ENCODE measurements at regions not wholly inside any gene's neighbourhood (a gene's known extent, or its start where the extent isn't known, plus 50 kb on each side); places are given as distances from the start of the nearest gene placed in this dataset.

DNA sequence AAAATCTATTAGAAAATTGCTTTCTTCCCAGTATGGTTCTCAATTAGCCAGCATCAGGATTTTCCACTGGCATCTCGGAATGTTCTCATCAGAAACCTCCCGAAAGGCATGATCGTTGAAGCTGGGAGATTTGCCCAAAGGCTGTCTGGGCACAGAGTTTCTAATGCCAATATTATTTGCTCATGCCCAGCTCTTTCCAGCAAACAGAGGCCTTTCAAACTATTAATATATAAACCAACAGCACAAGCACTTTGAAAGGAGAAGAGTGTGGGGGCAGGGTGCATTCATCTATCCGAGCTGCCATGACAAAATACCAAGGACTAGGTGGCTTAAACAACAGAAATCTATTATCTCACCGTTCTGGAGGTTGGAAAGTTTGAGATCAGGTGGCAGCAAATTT lies 88.3 kb upstream of the MSX1 start:
- no peak for FAIRE-seq

DNA sequence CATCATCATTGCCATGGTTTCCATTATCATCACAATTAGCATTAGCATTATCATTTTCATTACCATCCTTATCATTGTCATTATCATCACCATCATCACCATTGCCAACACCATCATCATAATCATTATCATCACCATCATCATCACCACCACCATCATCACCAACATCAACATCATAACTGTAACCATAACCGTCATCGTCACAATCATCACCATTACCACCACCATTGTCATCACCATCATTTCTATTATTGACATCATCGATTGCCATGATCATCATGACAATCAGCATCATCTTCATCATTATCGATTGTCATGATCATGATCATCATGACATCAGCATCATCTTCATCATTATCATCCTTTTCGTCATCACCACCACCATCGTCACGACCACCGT lies 88.9 kb upstream of the MSX1 start:
- no peak for FAIRE-seq

DNA sequence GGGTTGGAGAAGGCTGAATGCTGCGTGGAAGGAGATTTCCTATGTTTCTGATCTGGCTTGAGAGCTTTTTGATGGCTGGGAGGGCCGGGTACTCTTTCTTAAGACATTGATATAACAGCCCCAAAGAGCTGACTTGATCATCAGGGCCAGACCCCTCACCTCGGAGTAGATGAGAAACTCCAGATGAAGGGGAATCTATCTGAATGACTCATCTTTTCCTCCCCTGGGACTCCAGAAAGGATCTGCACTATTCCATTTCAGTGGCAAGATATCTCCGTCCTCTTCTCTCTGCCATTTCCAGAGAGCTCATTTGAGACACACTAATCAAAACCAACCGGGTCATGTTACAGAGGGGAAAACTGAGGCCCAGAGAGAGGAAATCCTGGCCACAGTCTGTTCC lies 92.9 kb upstream of the MSX1 start:
- FAIRE-seq = no peak

DNA sequence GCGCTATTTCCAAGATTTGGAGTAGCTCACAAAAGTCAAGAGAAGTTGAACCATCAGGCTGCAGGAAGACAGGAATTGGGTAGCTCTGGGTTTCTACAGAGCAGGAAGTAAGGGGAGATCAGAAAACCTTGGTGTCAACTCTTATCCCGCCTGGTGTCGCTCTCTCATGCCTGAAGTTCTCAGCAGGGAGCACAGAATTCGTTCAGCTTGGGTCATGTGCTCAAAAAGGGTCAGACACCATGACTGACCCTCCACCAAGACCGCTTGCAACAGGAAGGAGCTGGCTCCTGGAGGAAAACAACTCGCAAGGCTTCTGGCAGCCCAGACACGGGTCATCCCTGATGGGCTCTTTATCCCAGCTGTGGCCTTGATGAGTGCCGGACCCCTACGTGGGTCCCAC lies 93.7 kb upstream of the MSX1 start:
- FAIRE-seq = no peak

DNA sequence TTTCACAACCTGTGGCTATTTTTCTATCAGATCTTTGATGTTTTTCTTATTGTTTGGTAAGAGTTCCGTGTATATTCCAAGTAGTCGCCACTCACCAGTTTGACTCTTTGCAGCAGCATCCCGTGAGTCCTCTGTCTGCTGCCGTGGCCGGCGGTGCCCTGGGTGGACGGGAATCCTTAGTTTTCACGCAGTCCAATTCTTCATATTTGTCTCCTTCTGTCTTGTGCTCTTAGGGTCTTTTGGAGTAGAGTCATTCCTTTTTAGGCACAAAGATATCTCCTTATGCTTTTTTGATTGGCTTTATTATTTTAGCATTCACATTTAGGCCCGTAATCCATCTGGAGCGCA lies 94.9 kb upstream of the MSX1 start:
- FAIRE-seq = no peak

DNA sequence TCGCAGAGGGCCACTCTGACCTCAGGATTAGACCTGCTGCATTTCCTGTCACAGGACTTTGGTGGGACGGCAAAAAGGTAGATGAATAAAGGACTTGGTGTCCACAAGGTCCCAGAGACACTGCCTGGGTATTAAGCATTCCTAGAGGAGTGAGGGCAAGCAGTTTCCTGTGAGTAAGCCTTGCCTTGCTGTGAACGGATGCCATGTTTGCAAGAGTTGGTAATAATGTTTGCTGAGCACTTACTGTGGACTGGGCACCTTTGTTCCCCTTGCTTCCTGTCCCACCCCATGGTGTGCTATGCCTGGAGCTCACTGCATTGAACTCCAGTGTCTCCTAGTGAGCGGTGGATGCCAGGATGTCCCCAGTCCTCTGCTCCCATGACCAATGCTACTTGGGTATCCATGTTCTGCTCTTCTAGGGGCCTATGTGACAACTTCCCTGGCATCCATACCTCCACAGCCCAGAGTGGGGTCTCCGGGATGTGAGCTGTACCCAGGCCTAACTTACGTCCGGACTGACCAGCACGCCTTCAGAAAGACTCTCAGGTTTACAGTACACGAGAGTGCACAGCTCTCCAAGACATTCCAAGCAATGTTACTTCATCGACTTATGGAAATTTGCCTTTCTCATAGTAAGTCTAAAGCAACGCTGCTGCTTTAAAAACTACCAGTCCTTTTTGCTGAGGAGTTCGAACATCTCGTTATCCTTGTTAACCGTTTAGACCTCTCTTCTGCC lies 95.5 kb upstream of the MSX1 start:
- no peak for FAIRE-seq

DNA sequence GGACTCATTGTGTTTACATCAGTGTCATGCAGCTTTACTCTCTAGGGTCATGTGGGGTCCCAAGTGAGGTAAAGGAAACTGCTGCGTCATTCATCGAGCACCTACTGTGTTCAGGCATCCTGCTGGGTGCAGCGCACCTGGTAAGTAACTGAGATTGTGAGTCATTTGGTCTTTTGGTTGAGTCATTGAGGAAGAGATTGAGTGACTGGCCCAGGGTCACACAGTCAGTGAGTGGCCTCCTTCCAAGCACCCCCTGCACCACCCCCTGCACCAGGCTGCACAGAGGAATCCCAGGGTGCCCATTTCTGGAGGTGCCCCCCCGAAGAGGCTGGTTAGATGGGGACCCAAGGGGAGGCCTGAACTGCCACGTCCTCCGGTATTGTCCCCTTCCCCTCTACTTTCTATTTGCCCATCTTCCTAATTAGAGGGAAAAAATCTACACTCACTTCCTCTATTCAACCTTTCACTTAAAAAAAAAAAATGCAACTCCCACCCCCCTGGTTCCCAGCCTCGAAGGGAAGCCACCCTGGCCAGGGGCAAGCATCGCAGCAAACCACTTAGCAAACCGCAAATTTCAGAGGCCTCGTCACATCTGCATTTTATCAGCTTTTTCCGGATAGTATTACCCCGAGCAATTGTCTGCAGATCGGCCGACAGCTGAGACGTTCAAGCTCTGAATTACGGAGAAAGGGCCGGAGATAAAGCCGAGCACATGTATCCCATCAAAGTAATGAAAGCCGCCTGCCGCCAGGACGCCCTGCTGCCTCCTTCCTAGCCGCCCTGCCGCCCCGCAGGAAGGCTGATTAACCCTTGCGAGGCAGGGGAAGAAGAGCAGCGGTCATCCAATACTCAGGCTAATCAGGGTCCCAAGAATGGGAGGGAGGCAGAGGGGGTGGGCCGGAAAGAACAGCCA lies 96.3 kb upstream of the MSX1 start:
- no peak for FAIRE-seq

DNA sequence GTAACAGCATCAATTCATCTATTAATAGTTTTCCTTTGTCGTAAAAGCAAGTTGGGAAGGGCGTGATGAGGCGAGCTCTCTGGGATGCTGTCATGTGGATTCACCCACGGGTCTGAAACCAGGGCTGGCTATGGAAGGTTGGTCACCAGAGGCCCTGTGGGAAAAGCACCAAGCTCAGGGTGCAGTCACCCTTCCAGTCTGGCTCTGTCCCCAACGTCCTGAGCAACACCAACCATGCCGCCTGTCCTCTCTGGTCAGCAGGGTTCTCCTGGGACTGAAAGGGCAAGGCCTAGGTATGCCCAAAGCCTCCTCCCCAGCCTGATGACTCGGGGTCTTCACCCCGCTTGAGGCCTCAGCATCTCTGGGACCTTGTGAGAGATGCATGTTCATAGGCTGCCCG lies 97.2 kb upstream of the MSX1 start:
- FAIRE-seq = no peak

DNA sequence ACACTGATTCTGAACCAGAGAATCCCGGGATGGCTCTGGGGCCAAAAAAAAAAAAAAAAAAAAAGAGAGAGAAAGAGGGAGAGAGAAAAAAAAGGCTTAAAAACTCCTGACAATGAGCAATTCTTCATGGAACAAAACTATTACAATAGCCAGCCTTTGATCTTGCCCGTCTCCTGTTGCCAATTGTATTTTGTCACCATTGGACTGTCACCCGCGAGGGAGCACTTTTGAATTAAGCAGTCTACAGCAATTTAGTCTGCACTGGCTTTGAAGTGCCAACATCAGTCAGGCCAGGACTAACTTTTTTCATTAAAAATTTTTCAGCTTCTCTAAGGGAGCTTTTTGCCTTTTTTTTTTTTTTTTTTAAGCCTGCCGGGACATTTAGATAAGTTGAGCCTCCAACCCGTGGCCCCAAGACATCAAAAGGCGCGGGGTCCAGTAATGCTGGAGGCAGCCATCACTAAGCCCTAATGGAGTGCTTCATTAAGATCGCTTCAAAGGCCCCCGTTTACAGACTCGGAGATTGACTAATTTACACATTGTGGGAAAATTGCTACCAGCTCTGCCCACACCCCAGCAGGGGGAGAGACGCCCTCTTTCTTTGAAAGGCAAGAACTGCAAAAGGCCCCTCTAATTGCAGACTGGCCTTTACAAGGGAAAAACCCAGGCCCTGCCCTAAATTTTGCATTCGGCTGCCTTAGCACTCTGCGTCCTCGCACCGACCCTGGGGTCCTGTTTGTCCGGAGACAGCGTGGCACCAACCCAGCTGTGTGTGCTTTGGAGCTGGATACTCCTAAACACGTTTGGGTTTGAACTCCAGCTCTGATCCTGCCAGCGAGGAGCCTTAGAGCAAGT lies 98.1 kb upstream of the MSX1 start:
- no peak for FAIRE-seq

DNA sequence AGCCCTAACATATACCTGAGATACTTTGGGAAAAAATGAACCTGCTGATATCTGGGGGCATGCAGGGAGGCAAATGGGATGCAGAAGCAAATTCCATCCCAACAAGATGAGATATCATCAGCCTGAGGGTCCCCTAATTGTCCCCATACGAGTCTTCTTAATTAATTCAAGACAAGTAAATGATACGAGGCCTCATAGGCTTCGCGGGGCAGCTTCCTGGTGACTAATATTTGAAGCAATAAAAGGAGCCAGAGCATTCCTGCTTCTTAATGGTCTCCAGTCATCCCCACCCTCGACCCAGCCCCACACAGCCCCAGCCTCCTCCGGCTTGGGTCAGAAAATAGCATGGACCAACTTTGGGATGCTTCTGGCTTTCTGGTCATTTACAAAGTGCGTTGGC lies 99.6 kb upstream of the MSX1 start:
- no peak for FAIRE-seq

DNA sequence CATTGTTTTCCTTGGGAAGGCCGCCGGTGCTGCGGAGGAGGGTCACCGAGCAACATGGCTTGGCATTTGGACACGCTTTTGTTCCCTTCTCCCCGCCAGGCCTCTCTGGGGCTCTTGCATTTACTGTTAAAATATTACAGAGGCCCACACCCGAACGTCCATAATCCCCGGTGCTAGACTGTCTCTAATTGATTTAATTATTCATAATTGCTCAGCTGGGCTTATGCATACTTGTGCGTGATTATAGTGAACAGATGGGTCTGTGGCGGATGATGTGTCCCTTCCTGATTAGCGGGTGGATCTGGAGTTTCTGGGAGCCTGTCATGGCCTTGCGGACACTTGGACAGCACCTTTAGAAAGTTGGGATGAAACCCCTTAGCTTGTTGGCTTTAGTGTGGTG lies 100.2 kb upstream of the MSX1 start:
- FAIRE-seq = no peak

DNA sequence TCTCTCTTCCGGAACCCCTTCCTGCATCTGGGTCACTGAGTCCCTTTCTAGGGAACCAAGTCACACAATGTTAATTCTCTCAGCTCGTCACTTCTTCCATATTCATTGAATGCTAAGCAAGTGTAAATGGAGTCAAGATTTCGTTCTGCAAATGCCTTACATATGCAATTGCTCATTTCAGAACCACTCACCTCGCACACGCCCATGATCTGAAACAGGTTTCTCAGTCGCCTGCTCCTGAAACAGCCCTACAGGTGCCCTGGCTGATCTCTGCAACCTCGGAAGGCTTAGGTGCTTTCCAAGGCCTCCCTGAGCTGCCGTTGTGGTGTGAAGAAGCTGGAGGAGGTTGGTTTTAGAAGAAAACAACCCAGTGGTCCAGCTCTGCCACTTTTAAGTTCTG lies 100.8 kb upstream of the MSX1 start:
- no peak for FAIRE-seq

DNA sequence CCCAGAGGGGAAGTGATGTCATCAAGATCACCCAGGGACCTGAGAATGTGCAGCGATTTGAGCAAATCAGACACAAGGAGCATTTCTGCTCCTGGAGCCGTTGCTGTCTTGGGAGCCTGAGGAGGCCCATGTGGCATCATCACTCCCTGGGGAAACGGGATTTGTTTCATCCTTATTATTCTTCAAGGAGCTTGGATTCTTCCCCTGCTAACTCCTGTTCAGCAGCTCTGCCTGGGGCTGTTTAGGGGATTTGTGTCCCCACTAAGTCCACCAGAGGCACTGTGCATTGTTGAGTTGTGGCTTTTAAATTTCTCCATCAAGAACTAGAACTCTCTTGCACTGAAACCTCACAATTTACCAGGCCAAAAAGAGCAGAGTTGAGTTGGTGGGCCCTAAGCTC lies 104.2 kb upstream of the MSX1 start:
- no peak for FAIRE-seq

DNA sequence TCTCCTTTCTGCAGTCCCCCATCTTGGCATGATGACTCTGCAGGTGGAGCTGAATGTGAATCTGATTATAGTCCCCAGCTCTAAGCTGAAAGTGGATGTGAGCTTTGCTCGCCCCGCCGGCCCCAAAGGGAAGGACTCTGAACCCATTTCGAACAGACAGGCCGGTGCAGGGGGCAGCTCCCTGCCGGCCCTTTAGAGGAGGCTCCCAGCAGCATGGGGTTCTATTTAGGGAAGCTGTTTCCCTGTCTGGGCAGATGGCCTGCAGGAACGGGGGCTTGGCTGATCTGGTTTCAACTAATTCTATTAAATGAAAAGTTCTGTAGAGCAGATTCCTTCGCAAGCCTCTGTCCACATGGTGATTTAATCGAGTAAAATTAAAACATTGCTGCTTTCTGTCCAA lies 104.8 kb upstream of the MSX1 start:
- FAIRE-seq = no peak

DNA sequence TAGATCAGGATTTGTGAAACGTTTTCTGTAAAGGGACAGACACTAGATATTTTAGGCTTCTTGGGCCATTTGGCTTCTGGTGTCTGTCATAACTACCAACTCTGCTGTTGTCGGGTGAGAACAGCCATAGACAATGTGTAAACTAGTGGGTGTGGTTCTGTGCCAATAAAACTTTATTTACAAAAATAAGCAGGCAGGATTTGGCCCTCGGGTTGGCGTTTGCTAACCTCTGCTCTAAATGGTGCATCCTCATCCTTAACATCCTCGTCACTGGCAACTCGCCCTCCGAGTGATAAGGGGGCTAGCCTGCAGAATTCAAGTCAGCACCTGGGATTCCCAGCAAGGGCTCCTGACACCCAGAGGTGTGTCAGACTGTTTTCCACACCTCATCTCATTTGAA lies 105.8 kb upstream of the MSX1 start:
- no peak for FAIRE-seq

DNA sequence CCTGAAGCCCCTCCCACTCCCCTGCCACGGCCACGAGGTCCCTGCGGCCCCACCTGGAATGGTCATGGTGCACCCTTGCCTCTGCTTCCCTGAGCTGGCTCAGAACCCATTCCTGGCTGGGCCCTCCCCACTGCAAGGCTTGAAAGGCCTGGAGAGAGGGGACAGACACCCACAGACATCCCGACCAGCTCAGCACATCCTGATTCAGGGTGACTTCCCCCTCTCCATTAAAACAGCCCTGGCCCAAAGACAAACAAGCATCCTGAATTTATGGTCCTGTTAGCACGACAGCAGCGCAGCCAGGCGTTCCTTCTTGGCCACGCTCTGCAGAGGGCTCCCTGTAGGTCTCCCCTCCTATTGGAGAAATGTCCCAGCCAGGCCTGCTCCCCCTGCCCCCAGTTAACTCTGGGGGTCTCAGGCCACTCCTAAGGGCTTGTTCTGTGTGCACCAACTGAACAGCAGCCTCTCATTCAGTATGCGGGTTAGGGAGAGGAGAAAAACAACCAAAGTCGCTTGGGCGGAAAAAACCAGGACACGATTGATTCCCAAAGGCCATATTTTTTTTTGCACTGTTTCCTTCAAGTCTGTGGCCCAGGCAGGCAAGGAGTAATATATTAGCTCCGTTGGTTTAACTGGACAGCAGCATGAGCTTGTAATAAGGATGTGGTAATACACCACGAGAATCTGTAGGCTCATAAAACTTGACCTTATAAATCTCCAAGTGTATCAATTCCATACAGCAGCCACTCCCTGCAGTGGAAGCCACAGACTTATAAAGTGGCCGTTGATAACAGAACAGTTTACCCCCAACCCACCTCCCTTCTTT lies 106.7 kb upstream of the MSX1 start:
- FAIRE-seq = no peak

DNA sequence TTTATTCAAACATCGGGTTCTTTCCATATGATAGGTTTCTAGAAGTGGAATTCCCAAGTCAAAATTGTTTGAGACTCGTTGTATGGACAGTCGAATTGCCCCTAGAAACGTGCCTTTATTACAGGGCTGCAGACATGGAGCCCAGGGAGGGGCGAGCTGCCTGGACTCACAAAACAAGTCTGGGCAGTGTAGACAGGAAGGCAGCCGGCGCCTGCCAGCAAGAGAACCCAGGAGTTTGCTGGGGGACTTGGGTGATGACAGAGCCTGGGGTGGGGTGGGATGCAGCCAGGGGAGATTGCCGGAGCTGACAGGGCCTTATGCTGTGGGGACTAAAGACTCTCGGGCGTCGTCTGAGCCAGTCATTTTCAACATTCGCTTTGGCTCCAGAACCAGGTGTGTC lies 107.4 kb upstream of the MSX1 start:
- FAIRE-seq = no peak

DNA sequence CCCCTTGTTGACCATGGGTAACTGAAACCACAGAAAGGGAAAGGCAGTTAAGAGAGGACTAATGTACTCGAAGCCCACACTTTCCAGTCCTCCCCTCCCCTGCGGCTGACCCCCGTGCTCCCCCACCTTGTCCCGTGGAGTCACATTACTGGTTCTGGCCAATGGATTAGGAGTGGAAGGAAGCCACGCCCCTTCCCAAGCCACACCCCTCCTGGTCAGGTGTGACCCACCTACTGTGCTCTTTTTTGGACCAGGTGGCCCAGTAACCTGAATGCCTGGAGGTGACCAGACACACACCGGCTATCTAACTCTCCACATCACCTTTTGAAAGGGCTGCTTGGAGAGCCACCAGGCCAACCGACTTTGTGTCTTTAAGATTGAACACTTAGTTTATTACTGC lies 109.3 kb upstream of the MSX1 start:
- FAIRE-seq = no peak

DNA sequence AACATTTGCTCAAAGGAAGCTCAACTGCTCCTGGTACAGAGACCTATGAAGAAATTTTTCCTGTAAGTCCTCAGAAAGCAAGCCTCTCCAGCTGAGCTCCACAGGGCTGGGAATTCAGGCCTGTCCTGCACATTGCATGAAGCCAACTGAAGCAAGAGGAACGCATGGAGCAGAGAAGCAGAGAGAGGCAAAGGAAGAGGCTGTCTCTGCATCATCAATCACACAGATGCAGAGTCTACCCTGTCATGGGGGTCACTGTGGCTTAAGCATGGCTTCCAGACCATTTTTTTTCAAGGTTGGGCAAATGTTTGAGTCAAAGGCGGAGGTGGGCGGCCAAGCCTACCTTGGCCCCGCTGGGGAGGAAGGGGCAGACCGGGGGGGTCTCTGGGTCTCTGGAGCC lies 110.3 kb upstream of the MSX1 start:
- no peak for FAIRE-seq

DNA sequence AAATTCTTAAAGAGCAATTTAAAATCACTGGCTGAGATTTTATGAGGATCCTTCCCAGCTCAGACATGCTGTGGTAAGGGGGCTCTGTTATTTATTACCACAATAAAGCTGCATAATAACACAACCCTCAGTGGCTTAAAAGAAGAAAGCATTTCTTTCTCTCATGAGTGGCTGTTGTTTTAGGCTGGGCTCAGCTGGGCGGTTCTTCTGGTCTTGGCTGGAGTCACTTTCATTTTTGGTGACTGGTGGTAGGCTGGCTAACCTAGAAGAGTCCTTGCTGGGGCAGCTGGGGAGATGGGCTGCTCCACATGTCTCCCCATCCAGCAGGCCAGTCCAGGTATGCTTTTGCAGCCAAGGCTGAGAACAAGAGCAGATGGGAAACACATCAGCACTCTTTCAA lies 113.0 kb upstream of the MSX1 start:
- FAIRE-seq = no peak

DNA sequence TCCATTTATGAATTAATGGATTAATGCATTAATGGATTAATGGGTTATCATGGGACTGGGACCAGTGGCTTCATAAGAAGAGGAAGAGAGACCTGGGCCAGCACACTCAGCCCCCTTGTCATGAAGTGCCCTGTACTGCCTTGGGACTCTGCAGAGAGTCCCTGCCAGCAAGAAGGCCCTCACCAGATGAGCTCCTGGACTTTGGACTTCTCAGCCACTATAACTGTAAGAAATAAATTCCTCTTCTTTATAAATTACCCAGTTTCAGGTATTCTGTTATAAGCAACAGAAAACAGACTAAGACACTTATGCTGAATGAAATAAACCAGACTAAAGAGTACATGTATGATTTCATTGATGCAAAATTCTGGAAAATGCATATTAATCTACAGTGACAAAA lies 119.4 kb upstream of the MSX1 start:
- no peak for FAIRE-seq

DNA sequence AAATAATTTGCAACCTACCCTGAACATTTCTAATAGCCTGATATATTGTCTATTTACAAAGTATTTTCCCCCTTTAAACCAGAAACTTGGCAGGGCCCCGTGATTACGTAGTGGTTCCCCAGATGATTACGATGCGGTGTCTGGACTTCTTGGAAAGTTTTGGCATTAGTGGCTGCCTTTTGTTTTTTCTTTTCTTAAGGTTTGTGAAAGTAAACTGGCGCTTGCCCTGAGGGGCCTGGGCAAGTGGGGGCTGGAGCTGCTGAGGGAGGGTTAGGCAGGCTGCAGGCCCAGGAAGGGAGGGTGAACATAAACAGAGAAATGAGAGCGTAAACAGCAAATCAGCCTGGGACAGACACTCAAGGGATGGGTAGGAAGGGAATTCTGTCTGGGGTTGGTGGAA lies 123.6 kb upstream of the MSX1 start:
- no peak for FAIRE-seq
